Psoas muscle (tissue), 7 donors: ENCODE measurements at regions not wholly inside any gene's neighbourhood (a gene's known extent, or its start where the extent isn't known, plus 50 kb on each side); places are given as distances from the start of the nearest gene placed in this dataset.

ENCODE experiments used
- ATAC-seq, 4 donors: fragments of 200-7000 bp; cut with Tn5 transposase; one replicate each; pipeline ENCODE4 v1.9.1; 2020; ENCODE audit warnings: moderate library complexity in 3 of 4, mild to moderate bottlenecking in 2 of 4
- DNase-seq, 2 donors: peaks; one replicate each; pipeline ENCODE4 v3.0.0-alpha.2; 2020
- H3K27ac ChIP-seq: fragments of 200-600 bp; one replicate; pipeline ENCODE4 v1.8.0; 2022
- H3K27me3 ChIP-seq, 3 donors: fragments of 200-600 bp in 1 of 3; one replicate each; pipeline versions ENCODE4 v1.6.1 to v1.8.0; 2013 to 2022; ENCODE audit warnings: low read length in 2 of 3, mild to moderate bottlenecking in 2 of 3, moderate library complexity in 1 of 3; ENCODE audit not compliant: insufficient read depth in 3 of 3
- H3K36me3 ChIP-seq, 2 donors: fragments of 200-600 bp in 1 of 2; one replicate each; pipeline versions ENCODE4 v1.6.1 to v1.8.0; 2013 to 2022; ENCODE audit warnings: low read depth in 1 of 2, mild to moderate bottlenecking in 1 of 2, moderate library complexity in 1 of 2; ENCODE audit not compliant: insufficient read depth in 1 of 2
- H3K4me1 ChIP-seq: fragments of 200-600 bp; one replicate; pipeline ENCODE4 v1.8.0; 2022
- H3K4me3 ChIP-seq: fragments of 200-600 bp; one replicate; pipeline ENCODE4 v1.8.0; 2022; ENCODE audit warnings: mild to moderate bottlenecking
- H3K9me3 ChIP-seq: fragments of 200-600 bp; one replicate; pipeline ENCODE4 v1.8.0; 2022
- WGBS, 3 donors: extraction: QIAGEN DNeasy Blood & Tissue Kit; methylation state at CpG; one replicate each; pipeline versions ENCODE4 v1.1.6 to v1.1.7; 2013; 5-methylcytosine and 5-hydroxymethylcytosine counted together
- intact Hi-C, 2 donors: fragments of 100-400 bp; cut with DNase I; formaldehyde crosslinking; loops; one replicate each; pipeline versions ENCODE4 v1.11.0 to v1.14.2; 2022
- TF ChIP-seq, protein P1 (sequence below): fragments of 200-600 bp; IDR thresholded peaks from one replicate; pipeline ENCODE4 v1.8.0; 2022; ENCODE audit warnings: antibody characterized with exemption
- donor health status: healthy with polysubstance abuse.
- donor health status: DM: no; HTN: no; CAD: no; lungs with moderate emphysema.
- donor health status: Bipolar disorder and iron deficiency.
- donor health status: healthy.
- donor health status: DM: yes; HTN: yes; CAD: no.
- donor health status: DM: no; HTN: no; CAD: no.
- donor health status: DM: yes; HTN: yes; CAD: no.

DNA sequence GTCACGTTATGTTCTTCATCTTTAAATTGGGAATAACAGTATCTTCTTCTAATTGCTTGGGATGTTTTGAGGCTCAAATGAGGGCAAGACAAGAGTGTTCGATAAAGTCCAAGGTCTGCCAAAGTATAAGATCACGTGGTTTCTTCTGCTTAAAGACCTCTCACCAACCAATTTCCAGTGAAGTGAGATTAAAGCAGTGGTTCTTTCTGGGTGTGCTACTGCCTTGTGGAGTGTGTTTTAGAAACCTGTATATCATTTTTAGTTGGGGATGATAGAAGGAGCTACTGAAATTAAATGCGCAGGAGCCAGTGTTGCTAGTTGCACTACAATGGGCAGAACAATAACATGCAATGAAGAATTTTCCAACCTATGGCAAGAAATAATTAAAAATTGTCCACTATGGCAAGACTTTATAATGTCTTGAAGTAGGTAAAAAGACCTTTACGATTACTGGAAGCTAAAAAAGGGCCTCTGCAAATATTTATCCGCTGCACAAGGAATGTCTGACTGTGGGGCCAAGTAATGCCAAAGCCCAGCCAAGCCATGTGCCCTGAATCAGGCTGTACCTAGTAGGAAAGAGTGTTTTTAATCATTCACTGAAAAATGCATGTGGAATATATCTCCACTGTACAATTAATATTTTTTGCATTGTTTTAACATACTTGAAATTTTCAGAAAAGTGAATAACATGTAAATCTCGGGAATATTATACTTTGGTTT lies 244.5 kb upstream of the REG3G start:
- Histone ChIP-seq H3K36me3 (no peaks in the 10 kb centered on the region), H3K9me3 (no peaks in the 10 kb centered on the region), H3K27ac (peak overlapping the region; percentile 60), H3K4me3 (peak overlapping the region; percentile 54), H3K4me1 (no peaks in the 10 kb centered on the region), H3K27me3 (no peaks in the 10 kb centered on the region)
- DNase-seq = no peak
- WGBS, 3 donors = 36 to 56% (median 39%) methylated on average over 7 of the region's 7 CpGs
- ATAC-seq = peak in 2 of 4 donors; percentile 32 to 59
- TF ChIP-seq, protein P1, sequence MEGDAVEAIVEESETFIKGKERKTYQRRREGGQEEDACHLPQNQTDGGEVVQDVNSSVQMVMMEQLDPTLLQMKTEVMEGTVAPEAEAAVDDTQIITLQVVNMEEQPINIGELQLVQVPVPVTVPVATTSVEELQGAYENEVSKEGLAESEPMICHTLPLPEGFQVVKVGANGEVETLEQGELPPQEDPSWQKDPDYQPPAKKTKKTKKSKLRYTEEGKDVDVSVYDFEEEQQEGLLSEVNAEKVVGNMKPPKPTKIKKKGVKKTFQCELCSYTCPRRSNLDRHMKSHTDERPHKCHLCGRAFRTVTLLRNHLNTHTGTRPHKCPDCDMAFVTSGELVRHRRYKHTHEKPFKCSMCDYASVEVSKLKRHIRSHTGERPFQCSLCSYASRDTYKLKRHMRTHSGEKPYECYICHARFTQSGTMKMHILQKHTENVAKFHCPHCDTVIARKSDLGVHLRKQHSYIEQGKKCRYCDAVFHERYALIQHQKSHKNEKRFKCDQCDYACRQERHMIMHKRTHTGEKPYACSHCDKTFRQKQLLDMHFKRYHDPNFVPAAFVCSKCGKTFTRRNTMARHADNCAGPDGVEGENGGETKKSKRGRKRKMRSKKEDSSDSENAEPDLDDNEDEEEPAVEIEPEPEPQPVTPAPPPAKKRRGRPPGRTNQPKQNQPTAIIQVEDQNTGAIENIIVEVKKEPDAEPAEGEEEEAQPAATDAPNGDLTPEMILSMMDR = no peak
- intact Hi-C loops = no loop called here

DNA sequence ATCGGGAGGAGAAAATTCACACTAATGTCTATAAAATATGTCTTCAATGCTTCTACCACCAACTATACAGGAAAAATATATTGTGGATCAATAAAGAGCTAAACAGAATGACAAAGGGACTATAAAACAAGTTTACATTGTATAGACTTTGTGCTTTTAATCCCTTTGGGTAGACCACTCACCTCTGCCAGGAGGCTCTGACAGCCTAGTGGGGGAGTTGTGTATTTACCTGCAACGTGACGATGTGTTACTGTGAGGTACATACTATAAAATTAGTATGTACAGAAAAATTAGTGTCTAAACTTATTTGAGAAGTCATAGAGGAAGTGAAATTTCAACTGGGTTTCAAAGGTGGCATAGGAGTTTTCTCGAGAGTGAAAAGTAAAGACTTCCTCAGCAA lies 243.3 kb upstream of the REG3G start:
- peak overlapping the region; percentile 54 for H3K4me3 ChIP-seq
- TF ChIP-seq, protein P1 = no peak
- ATAC-seq (no peak), DNase-seq (no peak)
- H3K4me1 ChIP-seq = no peaks in the 10 kb centered on the region
- H3K9me3 ChIP-seq = no peaks in the 10 kb centered on the region
- H3K27me3 ChIP-seq = no peaks in the 10 kb centered on the region
- 76 to 87% (median 84%) methylated on average over 4 of the region's 4 CpGs for WGBS, 3 donors
- H3K36me3 ChIP-seq = no peaks in the 10 kb centered on the region
- intact Hi-C loops = no loop called here
- H3K27ac ChIP-seq = no peak overlapping the region

DNA sequence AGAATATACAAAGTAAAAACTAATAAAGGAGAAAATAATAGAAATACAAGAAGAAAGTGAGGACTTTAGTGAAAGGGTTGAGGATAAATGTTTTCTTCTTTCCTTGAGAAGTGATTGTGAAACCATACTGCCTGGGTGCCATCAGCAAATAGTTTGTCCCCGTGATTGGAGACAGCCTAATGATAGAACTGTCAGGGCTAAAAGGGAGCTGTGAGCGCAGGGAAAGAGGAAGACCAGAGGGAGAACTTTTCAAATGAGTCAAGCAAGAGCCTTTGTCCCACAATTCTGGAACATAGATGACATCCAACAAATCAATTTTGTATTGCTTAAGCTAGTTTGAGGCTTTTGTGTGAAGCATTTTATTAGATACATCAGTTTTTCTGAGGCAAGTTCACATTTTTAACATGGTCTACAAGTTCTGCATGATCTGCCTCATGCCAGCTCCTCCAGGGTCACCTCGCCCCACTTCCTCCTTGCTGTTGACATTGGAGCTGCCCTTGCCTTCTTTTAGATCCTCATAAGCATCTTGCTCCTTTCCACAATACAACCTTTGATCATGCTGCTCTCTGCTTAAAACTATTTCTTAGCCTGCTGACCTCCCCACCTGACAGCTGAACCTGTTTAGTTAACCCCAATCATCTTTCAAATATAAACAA lies 213.4 kb upstream of the REG3G start:
- TF ChIP-seq, protein P1 = no peak
- 58 to 62% (median 58%) methylated on average over 3 of the region's 3 CpGs for WGBS, 3 donors
- H3K9me3 ChIP-seq = no peaks in the 10 kb centered on the region
- no peak overlapping the region for H3K27ac ChIP-seq
- DNase-seq (no peak), ATAC-seq (peak in 2 of 4 donors; percentile 52 to 74)
- no peaks in the 10 kb centered on the region for H3K4me1 ChIP-seq
- intact Hi-C loops = no loop called here
- no peaks in the 10 kb centered on the region for H3K27me3 ChIP-seq
- no peak overlapping the region for H3K4me3 ChIP-seq
- no peaks in the 10 kb centered on the region for H3K36me3 ChIP-seq

DNA sequence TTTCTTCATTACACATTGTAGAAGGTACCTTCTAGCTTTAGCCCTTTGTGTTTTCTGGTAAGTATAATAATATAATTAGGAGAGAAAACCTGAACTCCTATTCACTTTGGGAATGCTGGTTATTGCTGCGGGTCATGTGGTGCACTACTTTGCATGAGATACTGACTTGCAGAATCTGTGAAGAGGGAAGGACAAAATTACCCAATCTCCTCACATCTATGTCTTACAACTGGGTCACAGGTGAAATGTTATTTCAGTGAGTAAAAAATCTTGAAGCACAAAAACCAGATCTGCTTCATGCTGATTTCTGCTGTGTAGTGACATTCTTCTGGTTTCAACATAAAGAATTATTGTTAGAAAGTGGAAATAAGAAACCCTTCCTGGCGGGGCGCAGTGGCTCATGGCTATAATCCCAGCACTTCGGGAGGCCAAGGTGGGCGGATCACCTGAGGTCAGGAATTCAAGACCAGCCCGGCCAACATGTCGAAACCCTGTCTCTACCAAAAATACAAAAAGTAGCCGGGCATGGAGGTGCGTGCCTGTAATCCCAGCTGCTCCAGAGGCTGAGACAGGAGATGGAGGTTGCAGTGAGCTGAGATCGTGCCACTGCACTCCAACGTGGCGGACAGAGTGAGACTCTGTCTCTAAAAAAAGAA lies 211.0 kb upstream of the REG3G start:
- H3K9me3 ChIP-seq = no peaks in the 10 kb centered on the region
- no peaks in the 10 kb centered on the region for H3K4me1 ChIP-seq
- DNase-seq = no peak
- intact Hi-C loops = no loop called here
- TF ChIP-seq, protein P1 = no peak
- ATAC-seq = peak in 3 of 4 donors; percentile 43 to 59 (median 44)
- peak overlapping the region; percentile 17 for H3K4me3 ChIP-seq
- no peak overlapping the region for H3K27ac ChIP-seq
- WGBS, 3 donors = 36 to 72% (median 54%) methylated on average over 12 of the region's 12 CpGs
- H3K36me3 ChIP-seq = no peaks in the 10 kb centered on the region
- H3K27me3 ChIP-seq = no peaks in the 10 kb centered on the region
